Breast epithelium (tissue), 4 donors: ENCODE measurements at regions not wholly inside any gene's neighbourhood (a gene's known extent, or its start where the extent isn't known, plus 50 kb on each side); places are given as distances from the start of the nearest gene placed in this dataset.

Experiments
- DNase-seq, 2 donors: peaks; one replicate each; pipeline ENCODE4 v3.0.0-alpha.2; 2019; ENCODE audit warnings: low spot score in 2 of 2
- H3K27ac ChIP-seq, 2 donors: fragments of 200-600 bp; sonication (generic) in 1 of 2; one replicate each; pipeline ENCODE4 v1.5.1; 2016 to 2019; ENCODE audit warnings: mild to moderate bottlenecking in 1 of 2
- H3K27me3 ChIP-seq, 2 donors: fragments of 200-600 bp; sonication (generic) in 1 of 2; one replicate each; pipeline versions ENCODE4 v1.5.1 to v1.6.0; 2017 to 2019; ENCODE audit warnings: control low read depth in 1 of 2, mild to moderate bottlenecking in 1 of 2
- H3K36me3 ChIP-seq: fragments of 200-600 bp; one replicate; pipeline ENCODE4 v1.5.1; 2019
- H3K4me1 ChIP-seq, 2 donors: fragments of 200-600 bp; sonication (generic); one replicate each; pipeline ENCODE4 v1.5.1; 2016 to 2019; ENCODE audit warnings: control low read depth in 1 of 2
- H3K4me3 ChIP-seq, 3 donors: fragments of 200-600 bp; sonication (generic); 1 replicate in 2 of 3; 2 replicates in 1 of 3; pipeline ENCODE4 v1.5.1; 2016 to 2019; ENCODE audit warnings: mild to moderate bottlenecking in 3 of 3, moderate library complexity in 2 of 3
- H3K9me3 ChIP-seq, 2 donors: fragments of 200-600 bp; sonication (generic) in 1 of 2; one replicate each; pipeline ENCODE4 v1.5.1; 2016 to 2019; ENCODE audit warnings: control low read depth in 1 of 2
- POLR2A ChIP-seq: fragments of 450-650 bp; IDR thresholded peaks from one replicate; pipeline ENCODE4 v1.6.1; 2016; ENCODE audit warnings: antibody characterized with exemption, mild to moderate bottlenecking, moderate library complexity
- POLR2AphosphoS5 ChIP-seq, 3 donors: sonication (generic); formaldehyde crosslinking; IDR thresholded peaks; one replicate each; pipeline ENCODE4 v1.6.1; 2017; ENCODE audit warnings: antibody characterized with exemption in 3 of 3
- intact Hi-C: fragments of 100-400 bp; cut with DNase I; formaldehyde crosslinking; loops from one replicate; pipeline ENCODE4 v1.15.1; 2023; ENCODE audit warnings: low total_unique reads
- TF ChIP-seq, protein P1 (sequence below), 3 donors: fragments of 450-650 bp; IDR thresholded peaks; one replicate each; pipeline ENCODE4 v1.5.1; 2016 to 2017; ENCODE audit warnings: antibody characterized with exemption in 3 of 3, mild to moderate bottlenecking in 3 of 3, moderate library complexity in 3 of 3

DNA sequence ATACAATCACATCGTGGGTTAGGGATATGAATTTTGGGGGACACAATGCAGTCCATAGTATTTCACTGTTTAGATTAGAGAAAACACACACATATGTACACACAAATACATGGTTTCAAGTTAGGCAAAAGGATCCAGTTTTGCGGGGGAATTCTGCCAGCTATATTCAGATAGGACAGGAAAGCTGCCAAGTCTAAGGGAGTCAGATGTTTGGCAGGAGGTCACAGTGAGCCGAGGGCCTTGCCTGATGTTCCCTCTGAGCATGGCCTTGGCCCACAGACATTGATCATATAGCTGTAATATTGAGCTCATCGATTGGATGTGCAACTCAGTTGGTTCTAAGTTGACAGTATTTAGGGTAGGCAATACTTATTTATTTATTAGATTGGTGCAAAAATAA, 122.8 kb downstream of the ADRA2A start:
- Histone ChIP-seq H3K9me3 (peaks cover 0 to 8% of the 10 kb centered on the region in 2 donors), H3K4me1 (no peaks in the 10 kb centered on the region), H3K27me3 (no peaks in the 10 kb centered on the region), H3K36me3 (no peaks in the 10 kb centered on the region), H3K27ac (no peak overlapping the region), H3K4me3 (no peak overlapping the region)
- TF ChIP-seq, protein P1, sequence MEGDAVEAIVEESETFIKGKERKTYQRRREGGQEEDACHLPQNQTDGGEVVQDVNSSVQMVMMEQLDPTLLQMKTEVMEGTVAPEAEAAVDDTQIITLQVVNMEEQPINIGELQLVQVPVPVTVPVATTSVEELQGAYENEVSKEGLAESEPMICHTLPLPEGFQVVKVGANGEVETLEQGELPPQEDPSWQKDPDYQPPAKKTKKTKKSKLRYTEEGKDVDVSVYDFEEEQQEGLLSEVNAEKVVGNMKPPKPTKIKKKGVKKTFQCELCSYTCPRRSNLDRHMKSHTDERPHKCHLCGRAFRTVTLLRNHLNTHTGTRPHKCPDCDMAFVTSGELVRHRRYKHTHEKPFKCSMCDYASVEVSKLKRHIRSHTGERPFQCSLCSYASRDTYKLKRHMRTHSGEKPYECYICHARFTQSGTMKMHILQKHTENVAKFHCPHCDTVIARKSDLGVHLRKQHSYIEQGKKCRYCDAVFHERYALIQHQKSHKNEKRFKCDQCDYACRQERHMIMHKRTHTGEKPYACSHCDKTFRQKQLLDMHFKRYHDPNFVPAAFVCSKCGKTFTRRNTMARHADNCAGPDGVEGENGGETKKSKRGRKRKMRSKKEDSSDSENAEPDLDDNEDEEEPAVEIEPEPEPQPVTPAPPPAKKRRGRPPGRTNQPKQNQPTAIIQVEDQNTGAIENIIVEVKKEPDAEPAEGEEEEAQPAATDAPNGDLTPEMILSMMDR (IDR thresholded peaks at IDR 0.05), result no peak
- TF ChIP-seq POLR2A (no peak), POLR2AphosphoS5 (IDR thresholded peaks at IDR 0.05) (no peak)
- intact Hi-C loops, result no loop called here
- DNase-seq, result no peak

DNA sequence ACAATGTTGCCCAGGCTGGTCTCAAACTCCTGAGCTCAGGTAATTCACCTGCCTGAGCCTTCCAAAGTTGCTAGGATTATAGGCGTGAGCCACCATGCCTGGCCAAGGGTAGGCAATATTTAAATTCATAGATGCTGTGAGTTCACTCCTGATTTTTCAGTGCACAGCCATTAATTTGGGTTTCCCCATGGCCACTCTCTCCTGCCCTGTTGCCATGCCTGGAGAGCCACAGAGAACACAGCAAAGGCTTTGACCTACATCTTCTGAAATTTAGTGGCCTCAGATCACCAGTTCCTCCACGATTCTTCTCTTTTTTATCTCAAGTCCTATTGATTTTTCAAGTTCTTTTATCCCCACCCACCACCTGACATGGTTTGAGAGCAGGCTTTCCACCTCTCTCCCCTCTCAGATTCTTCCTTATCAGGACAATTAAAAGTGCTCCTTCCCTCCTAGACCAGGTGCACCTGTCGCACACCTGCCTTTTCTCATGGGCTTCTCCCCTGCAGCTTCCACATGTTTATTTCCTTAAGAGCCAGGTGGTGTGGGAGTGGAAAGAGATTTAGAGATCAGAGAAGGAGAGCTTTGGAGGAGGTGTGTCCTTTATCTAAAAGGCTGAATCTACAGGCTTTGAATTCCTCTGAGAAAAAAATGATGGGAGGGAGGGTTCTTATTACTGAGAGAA, 123.8 kb downstream of the ADRA2A start:
- Histone ChIP-seq H3K4me3 (no peak overlapping the region), H3K36me3 (no peaks in the 10 kb centered on the region), H3K27ac (no peak overlapping the region), H3K9me3 (no peaks in the 10 kb centered on the region), H3K27me3 (no peaks in the 10 kb centered on the region), H3K4me1 (no peaks in the 10 kb centered on the region)
- intact Hi-C loops, result no loop called here
- no peak for DNase-seq
- TF ChIP-seq, protein P1 (IDR thresholded peaks at IDR 0.05), result no peak
- TF ChIP-seq POLR2AphosphoS5 (IDR thresholded peaks at IDR 0.05), result no peak
- TF ChIP-seq POLR2A, result no peak

DNA sequence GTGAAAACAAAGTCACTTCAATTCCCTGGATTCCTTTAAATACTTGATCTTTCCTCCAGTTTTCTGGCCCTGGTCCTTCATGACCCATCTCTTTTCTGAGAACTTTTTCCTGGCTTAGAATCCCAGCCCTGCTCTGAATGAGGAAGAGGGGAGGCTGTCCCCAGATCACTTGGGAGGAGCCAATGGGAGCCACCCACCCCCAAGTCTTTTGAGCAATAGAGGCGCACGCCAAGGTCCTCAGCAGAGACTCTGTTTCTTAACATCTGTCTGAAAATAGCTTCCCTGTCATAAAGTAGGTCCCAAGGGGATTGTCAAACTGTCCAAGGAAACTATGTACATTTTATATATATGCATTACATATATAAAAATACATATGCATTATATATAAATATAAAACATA, 126.8 kb downstream of the ADRA2A start:
- H3K9me3 ChIP-seq, result no peaks in the 10 kb centered on the region
- no peaks in the 10 kb centered on the region for H3K27me3 ChIP-seq
- H3K4me3 ChIP-seq, result no peak overlapping the region
- TF ChIP-seq, protein P1 (IDR thresholded peaks at IDR 0.05), result no peak
- TF ChIP-seq POLR2A, result no peak
- intact Hi-C loops, result no loop called here
- no peaks in the 10 kb centered on the region for H3K4me1 ChIP-seq
- DNase-seq, result no peak
- no peaks in the 10 kb centered on the region for H3K36me3 ChIP-seq
- H3K27ac ChIP-seq, result peak overlapping the region in 1 of 2 donors; percentile 57

DNA sequence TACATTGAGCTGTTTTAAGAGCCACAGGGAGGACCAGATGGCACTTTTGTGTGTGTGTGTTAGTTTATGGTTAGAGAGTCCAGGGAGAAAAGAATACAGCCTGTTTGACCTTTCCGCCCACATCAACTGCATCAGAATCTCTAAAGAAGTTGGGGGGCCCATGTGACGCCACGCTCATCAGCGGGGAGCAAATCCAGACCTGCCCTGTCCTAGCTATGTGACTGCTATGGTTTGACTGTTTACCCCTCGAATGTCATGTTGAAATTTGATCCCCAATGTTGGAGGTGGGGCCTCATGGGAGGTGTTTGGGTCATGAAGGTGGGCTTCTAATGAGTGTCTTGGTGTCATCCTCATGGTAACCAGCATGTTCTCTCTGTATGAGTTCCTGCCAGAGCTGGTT, 128.0 kb downstream of the ADRA2A start:
- H3K4me3 ChIP-seq, result no peak overlapping the region
- no peaks in the 10 kb centered on the region for H3K9me3 ChIP-seq
- no peaks in the 10 kb centered on the region for H3K27me3 ChIP-seq
- H3K27ac ChIP-seq, result peak overlapping the region in 1 of 2 donors; percentile 40
- intact Hi-C loops, result no loop called here
- H3K4me1 ChIP-seq, result no peaks in the 10 kb centered on the region
- TF ChIP-seq, protein P1 (IDR thresholded peaks at IDR 0.05), result no peak
- no peak for TF ChIP-seq POLR2A
- TF ChIP-seq POLR2AphosphoS5 (IDR thresholded peaks at IDR 0.05), result no peak
- DNase-seq, result no peak
- H3K36me3 ChIP-seq, result no peaks in the 10 kb centered on the region

DNA sequence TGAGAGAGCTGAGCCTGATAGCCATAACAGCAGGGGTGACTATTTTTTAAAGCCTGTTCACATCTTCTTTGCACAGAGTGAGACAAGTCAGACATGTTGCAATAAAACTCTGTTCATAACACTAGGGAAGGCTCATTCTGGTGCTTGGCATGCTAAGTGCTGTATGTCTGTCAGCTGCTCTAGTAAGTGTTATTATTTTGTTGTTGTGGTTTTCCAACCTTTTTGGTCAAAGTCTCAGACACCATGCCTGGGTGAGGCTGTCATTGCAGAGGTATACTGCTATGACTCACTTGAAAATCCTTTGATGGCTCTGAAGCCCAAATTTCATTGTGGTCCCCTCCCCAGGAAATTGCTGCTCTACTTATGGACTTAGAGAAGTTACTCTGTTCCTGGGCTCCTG, 129.7 kb downstream of the ADRA2A start:
- TF ChIP-seq POLR2AphosphoS5 (IDR thresholded peaks at IDR 0.05) (no peak), POLR2A (no peak)
- TF ChIP-seq, protein P1 (IDR thresholded peaks at IDR 0.05), result no peak
- intact Hi-C loops, result no loop called here
- DNase-seq, result no peak
- H3K4me3 ChIP-seq, result no peak overlapping the region
- no peaks in the 10 kb centered on the region for H3K36me3 ChIP-seq
- no peaks in the 10 kb centered on the region for H3K9me3 ChIP-seq
- H3K4me1 ChIP-seq, result no peaks in the 10 kb centered on the region
- no peaks in the 10 kb centered on the region for H3K27me3 ChIP-seq
- no peak overlapping the region for H3K27ac ChIP-seq
